Colonic mucosa (tissue), 4 donors: ENCODE measurements at regions not wholly inside any gene's neighbourhood (a gene's known extent, or its start where the extent isn't known, plus 50 kb on each side); places are given as distances from the start of the nearest gene placed in this dataset.

ENCODE experiments used
- DNase-seq: peaks from one replicate; pipeline ENCODE4 v3.0.0-alpha.2; 2020
- H3K27ac ChIP-seq: fragments of 200-600 bp; one replicate; pipeline ENCODE4 v1.8.0; 2021
- H3K27me3 ChIP-seq: fragments of 200-600 bp; one replicate; pipeline ENCODE4 v1.8.0; 2021
- H3K36me3 ChIP-seq: fragments of 200-600 bp; one replicate; pipeline ENCODE4 v1.8.0; 2021
- H3K4me1 ChIP-seq: fragments of 200-600 bp; one replicate; pipeline ENCODE4 v1.8.0; 2021; ENCODE audit warnings: mild to moderate bottlenecking
- H3K4me3 ChIP-seq: fragments of 200-600 bp; one replicate; pipeline ENCODE4 v1.8.0; 2021
- H3K9ac ChIP-seq, 2 donors: one replicate each; pipeline ENCODE4 v1.7.0; 2013; ENCODE audit warnings: control low read depth in 2 of 2, low read depth in 2 of 2, low read length in 2 of 2
- H3K9me3 ChIP-seq: fragments of 200-600 bp; one replicate; pipeline ENCODE4 v1.8.0; 2021
- CTCF ChIP-seq: fragments of 200-600 bp; IDR thresholded peaks from one replicate; pipeline ENCODE4 v1.8.0; 2022; ENCODE audit warnings: antibody characterized with exemption, mild to moderate bottlenecking
- intact Hi-C: fragments of 100-400 bp; cut with DNase I; formaldehyde crosslinking; loops from one replicate; pipeline ENCODE4 v1.14.1; 2022
- donor health status: healthy.
- donor health status: DM: no; HTN: no; CAD: no.
- donor health status: DM: no; HTN: no; CAD: no.

DNA sequence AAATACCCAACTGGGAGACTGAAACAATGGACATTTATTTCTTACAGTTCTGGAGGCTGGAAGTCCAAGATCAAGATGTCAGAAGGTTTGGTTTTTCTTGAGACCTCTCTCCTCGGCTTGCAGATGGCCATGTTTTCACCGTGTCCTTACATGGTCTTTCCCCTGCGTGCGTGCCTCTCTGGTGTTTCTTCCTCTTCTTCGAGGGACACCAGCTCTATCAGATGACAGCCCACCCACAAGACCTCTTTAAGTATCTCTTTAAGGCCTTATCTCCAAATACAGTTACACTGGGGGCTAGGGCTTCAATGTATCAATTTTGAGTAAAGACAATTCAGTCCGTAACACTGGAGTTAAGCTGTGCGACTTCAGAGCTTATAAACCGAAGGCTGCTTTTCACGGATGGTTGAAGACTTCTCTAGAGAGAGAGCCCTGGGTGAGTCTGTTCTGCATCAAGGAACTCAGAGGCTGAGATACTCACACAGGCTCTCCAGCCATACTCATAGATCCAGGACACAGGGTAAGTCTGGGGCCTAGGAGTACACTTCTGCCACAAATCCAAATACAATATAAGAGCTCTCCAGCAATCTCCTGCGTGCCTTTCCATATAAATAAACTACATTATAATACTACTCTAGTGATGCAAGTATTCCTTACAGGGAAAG is 339.9 kb upstream of the PKDCC start:
- Histone ChIP-seq H3K9ac (no peak overlapping the region), H3K4me1 (no peaks in the 10 kb centered on the region), H3K36me3 (no peaks in the 10 kb centered on the region), H3K4me3 (no peak overlapping the region), H3K9me3 (no peaks in the 10 kb centered on the region), H3K27me3 (no peaks in the 10 kb centered on the region), H3K27ac (no peak overlapping the region)
- intact Hi-C loops, result no loop called here
- no peak for DNase-seq
- no peak for TF ChIP-seq CTCF

DNA sequence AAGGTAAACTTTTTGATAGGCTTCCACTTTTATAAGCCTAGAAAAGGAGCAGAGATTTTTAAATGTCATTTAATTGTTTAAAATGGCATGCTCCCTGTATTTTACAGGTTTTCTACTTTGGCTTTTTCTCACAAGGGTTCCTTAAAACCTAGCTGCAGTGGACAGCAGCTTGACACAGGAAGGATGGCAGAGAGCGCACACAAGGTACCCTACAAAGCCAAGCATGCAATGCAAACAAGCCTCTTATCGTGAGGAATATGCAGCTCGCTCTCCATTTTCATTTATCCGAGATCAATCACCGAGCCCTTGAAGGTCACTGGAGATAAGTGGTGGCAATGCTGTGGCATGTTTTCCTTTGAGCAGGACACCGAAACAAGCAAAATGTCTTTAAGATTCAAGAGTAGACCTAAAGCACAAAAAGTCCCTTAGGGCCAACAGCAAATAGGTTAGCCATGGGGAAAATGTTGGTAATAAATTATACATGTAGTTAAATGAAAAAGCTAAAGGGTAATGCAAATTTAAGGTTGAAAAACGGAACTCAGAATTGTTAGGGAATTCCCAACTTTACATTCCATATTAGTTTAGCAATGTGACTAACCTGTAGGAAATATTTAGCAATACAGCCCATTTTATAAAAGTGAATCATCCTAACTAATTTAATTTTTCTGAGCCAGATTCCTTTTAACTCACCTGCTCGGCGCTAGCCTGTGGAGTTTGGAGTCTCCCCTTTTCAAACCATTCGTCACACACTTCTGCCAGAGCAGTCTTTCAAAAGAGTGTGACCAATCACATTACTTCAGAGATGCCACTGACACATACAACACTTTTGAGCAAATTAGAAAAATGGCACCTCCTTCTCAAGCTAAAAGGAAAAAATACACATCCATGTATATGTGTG is 337.9 kb upstream of the PKDCC start:
- no peak for DNase-seq
- Histone ChIP-seq H3K4me3 (no peak overlapping the region), H3K36me3 (no peaks in the 10 kb centered on the region), H3K4me1 (no peaks in the 10 kb centered on the region), H3K27me3 (no peaks in the 10 kb centered on the region), H3K9me3 (no peaks in the 10 kb centered on the region), H3K27ac (no peak overlapping the region), H3K9ac (no peak overlapping the region)
- TF ChIP-seq CTCF, result no peak
- intact Hi-C loops, result no loop called here

DNA sequence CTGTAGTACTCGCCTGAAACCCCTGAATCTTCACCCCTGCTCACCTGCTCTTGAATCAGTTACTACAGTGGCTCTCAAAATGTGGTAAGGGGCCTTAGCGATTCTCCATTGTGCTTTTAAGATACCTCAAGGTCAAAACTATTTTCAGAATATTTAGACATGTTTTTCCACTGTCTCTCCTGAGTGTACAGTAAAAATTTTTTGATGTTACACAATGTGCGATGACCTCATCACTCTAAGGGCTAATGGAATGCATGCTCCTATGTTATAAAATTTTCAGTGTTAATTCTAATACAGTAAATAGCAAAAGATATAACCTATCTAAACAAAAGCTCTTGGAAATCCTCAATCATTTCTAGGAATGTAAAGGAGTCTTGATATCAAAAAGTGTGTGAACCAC is 336.9 kb upstream of the PKDCC start:
- Histone ChIP-seq H3K4me1 (no peaks in the 10 kb centered on the region), H3K27me3 (no peaks in the 10 kb centered on the region), H3K9ac (no peak overlapping the region), H3K27ac (no peak overlapping the region), H3K4me3 (no peak overlapping the region), H3K9me3 (no peaks in the 10 kb centered on the region), H3K36me3 (no peaks in the 10 kb centered on the region)
- intact Hi-C loops, result no loop called here
- no peak for TF ChIP-seq CTCF
- DNase-seq, result no peak

DNA sequence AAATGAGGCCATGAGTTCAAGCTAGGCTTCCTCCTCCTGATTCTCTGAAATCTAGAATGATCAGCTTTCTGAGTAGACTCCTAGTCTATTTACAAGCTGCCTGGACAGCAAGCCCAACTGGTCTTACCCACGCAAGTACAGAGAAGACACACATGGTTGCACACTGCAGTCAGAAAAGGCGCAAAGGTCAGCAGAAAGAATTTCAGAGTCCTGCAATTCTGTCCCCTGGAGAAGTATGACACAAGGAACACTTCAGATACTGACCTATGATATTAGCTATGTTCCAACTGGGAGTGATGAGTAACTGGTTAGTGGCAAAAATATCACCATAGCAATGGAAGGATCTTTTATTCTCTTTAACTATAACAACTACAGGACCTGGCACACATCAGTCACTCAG is 336.1 kb upstream of the PKDCC start:
- intact Hi-C loops, result no loop called here
- no peaks in the 10 kb centered on the region for H3K27me3 ChIP-seq
- no peak overlapping the region for H3K9ac ChIP-seq
- no peak overlapping the region for H3K27ac ChIP-seq
- no peak for TF ChIP-seq CTCF
- H3K4me1 ChIP-seq, result no peaks in the 10 kb centered on the region
- no peaks in the 10 kb centered on the region for H3K9me3 ChIP-seq
- DNase-seq, result no peak
- no peaks in the 10 kb centered on the region for H3K36me3 ChIP-seq
- no peak overlapping the region for H3K4me3 ChIP-seq

- H3K4me1 ChIP-seq, result no peaks in the 10 kb centered on the region
- H3K36me3 ChIP-seq, result no peaks in the 10 kb centered on the region
- H3K27ac ChIP-seq, result no peak overlapping the region
- no peak for DNase-seq
- TF ChIP-seq CTCF, result no peak
- intact Hi-C loops, result no loop called here
- H3K4me3 ChIP-seq, result no peak overlapping the region
- no peak overlapping the region for H3K9ac ChIP-seq
- no peaks in the 10 kb centered on the region for H3K9me3 ChIP-seq
- H3K27me3 ChIP-seq, result no peaks in the 10 kb centered on the region
Observed at GRCh38 chr2:41716497-41716896, 331.3 kb upstream of the PKDCC start.
